Transverse colon (tissue), 4 donors: ENCODE measurements at regions not wholly inside any gene's neighbourhood (a gene's known extent, or its start where the extent isn't known, plus 50 kb on each side); places are given as distances from the start of the nearest gene placed in this dataset.

Source experiments
- CTCF ChIP-seq, 5 experiments: fragments of 200-600 bp in 3 of 5; fragments of 450-650 bp in 2 of 5; sonication (generic) in 3 of 5; IDR thresholded peaks; 1 replicate in 2 of 5; 2 replicates in 3 of 5; pipeline ENCODE4 v1.5.1; 2016 to 2017; ENCODE audit warnings: antibody characterized with exemption in 5 of 5, inconsistent platforms in 3 of 5, mild to moderate bottlenecking in 2 of 5, moderate library complexity in 1 of 5
- POLR2AphosphoS5 ChIP-seq, 3 donors: sonication (generic); formaldehyde crosslinking; IDR thresholded peaks; one replicate each; pipeline ENCODE4 v1.6.1; 2016; ENCODE audit warnings: antibody characterized with exemption in 3 of 3

- no peak for TF ChIP-seq POLR2AphosphoS5 (IDR thresholded peaks at IDR 0.05)
- TF ChIP-seq CTCF (IDR thresholded peaks at IDR 0.05), result no peak
These were observed 167.6 kb downstream of the ERMARD start for GRCh38 chr6:169918954-169919549.
